ENCODE measurements at regions not wholly inside any gene's neighbourhood (a gene's known extent, or its start where the extent isn't known, plus 50 kb on each side); places are given as distances from the start of the nearest gene placed in this dataset.

DNA sequence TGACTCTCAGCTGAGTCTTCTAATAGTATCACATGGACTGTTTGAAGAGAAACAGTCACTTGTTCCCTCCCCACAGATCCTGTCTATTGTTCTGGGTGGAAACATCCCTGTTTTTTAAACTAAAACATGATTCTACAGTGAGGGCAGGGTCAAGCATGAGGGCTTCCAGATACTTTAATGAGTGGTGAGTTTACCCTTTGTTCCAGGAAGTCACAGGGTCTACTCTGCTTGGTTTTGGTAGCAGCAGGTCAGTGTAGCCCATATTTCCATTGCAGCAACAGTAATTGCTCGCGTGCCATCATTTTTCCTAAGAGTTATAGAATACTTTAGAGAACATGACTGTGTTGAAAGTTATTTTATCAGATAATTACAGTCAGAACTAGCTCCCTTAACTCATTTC, 87.4 kb downstream of the ZNF732 start:
- DNase-seq (no peak), ATAC-seq (ENCODE audit: low read depth in 2 of 2) (no peak)
- H3K27ac ChIP-seq (ENCODE audit: insufficient read depth, low read length, poor library complexity, severe bottlenecking): no peak overlapping the region
- H3K9me3 ChIP-seq (ENCODE audit: control insufficient read depth in 2 of 2, low read length in 2 of 2): peaks cover 17 to 39% of the 10 kb centered on the region in 2 experiments
- H3K9me3 Mint-ChIP-seq: peaks cover 2 to 31% (median 8%) of the 10 kb centered on the region in 7 donors
- peaks cover 0 to 2% (median 0%) of the 10 kb centered on the region in 4 donors for H3K4me1 Mint-ChIP-seq
- H3K27me3 Mint-ChIP-seq: no peaks in the 10 kb centered on the region
- H3K36me3 Mint-ChIP-seq: peaks cover 3% of the 10 kb centered on the region
- H3K36me3 ChIP-seq (ENCODE audit: control insufficient read depth, insufficient read depth, low read length): no peaks in the 10 kb centered on the region
- H3K27ac Mint-ChIP-seq: no peak overlapping the region
- no peak overlapping the region for H3K4me3 ChIP-seq (ENCODE audit: low read depth, low read length)
- no peak overlapping the region for H3K4me3 Mint-ChIP-seq
- no peaks in the 10 kb centered on the region for H3K27me3 ChIP-seq (ENCODE audit: control insufficient read depth, insufficient read depth, low read length)
- no peaks in the 10 kb centered on the region for H3K4me1 ChIP-seq (ENCODE audit: control insufficient read depth, insufficient read depth, low read length, poor library complexity, severe bottlenecking)

DNA sequence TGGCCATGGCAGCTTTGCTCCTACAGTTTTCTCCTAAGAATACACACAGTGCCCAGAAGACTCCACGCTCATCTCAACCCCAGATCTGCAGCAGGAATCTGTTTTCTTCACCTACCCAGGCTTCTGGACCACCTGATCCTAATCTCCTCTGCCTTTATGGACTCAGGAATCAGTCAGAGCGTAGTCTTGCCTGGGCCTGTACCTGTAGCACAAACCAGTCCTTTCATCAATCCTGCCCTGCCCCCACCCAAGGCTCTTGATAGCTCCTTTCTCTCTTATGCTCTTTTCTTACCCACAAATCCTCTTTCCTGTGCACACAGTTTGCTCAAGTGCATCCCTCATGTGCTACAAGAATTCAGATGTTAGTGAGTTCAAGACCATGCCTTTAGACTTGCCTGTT, 89.7 kb downstream of the ZNF718 start:
- H3K27me3 ChIP-seq (ENCODE audit: control insufficient read depth, insufficient read depth, low read length): no peaks in the 10 kb centered on the region
- Mint-ChIP-seq H3K4me3 (peak overlapping the region in 3 of 4 donors; percentile 30 to 58 (median 54)), H3K9me3 (peaks cover 2 to 38% (median 10%) of the 10 kb centered on the region in 7 donors), H3K27me3 (no peaks in the 10 kb centered on the region), H3K36me3 (peaks cover 7% of the 10 kb centered on the region), H3K27ac (no peak overlapping the region), H3K4me1 (peaks cover 0 to 22% (median 2%) of the 10 kb centered on the region in 4 donors)
- H3K36me3 ChIP-seq (ENCODE audit: control insufficient read depth, insufficient read depth, low read length): no peaks in the 10 kb centered on the region
- H3K27ac ChIP-seq (ENCODE audit: insufficient read depth, low read length, poor library complexity, severe bottlenecking): no peak overlapping the region
- H3K4me3 ChIP-seq (ENCODE audit: low read depth, low read length): no peak overlapping the region
- H3K4me1 ChIP-seq (ENCODE audit: control insufficient read depth, insufficient read depth, low read length, poor library complexity, severe bottlenecking): no peaks in the 10 kb centered on the region
- ATAC-seq (ENCODE audit: low read depth in 2 of 2) (no peak), DNase-seq (no peak)
- peaks cover 27 to 58% of the 10 kb centered on the region in 2 experiments for H3K9me3 ChIP-seq (ENCODE audit: control insufficient read depth in 2 of 2, low read length in 2 of 2)

Measured in CD4-positive, CD25-positive, alpha-beta regulatory T cell (primary cell).